ENCODE measurements at regions not wholly inside any gene's neighbourhood (a gene's known extent, or its start where the extent isn't known, plus 50 kb on each side); places are given as distances from the start of the nearest gene placed in this dataset.

DNA sequence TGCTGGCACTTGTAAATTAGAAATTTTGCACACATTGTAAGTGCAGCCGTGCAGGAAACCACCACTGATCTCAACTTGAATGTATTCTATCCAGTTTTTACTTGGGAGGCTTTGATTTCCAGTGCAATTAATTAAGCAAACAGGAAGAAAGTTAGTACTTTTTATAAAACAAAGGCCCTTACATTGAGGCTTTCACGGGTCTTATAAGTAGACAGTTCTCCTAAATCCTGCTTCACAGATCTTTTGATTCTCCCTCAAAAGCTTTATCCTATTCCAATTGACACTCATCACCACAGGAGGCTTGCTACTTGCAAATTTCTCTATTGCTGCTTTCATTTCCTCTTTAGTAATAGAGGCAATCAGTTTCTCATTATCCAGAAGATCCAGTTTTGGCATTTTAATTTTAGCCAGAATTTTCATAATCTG is 90.1 kb downstream of the ERCC5 start:
- no peaks in the 10 kb centered on the region for H3K36me3 ChIP-seq (ENCODE audit: control insufficient read depth in 2 of 2, insufficient read depth in 1 of 2, low read length in 2 of 2)
- TF ChIP-seq ZBTB20 (tag by site-specific recombination; IDR thresholded peaks at IDR 0.05) (no peak), ZNF792 (tag by site-specific recombination; IDR thresholded peaks at IDR 0.05) (no peak), ZNF558 (tag by site-specific recombination; IDR thresholded peaks at IDR 0.05) (no peak), ZNF23 (tag by site-specific recombination; IDR thresholded peaks at IDR 0.05; ENCODE audit: borderline replicate concordance) (no peak), HOXD13 (CRISPR knock-in tag; IDR thresholded peaks at IDR 0.05; ENCODE audit: borderline replicate concordance) (no peak), ZNF830 (tag by site-specific recombination; IDR thresholded peaks at IDR 0.05; ENCODE audit: low read depth) (no peak), ZNF514 (tag by site-specific recombination; IDR thresholded peaks at IDR 0.05) (no peak), ZNF510 (tag by site-specific recombination; IDR thresholded peaks at IDR 0.05; ENCODE audit: insufficient replicate concordance) (no peak), ZNF24 (tag by site-specific recombination; IDR thresholded peaks at IDR 0.05) (no peak), GLIS2 (tag by site-specific recombination; IDR thresholded peaks at IDR 0.05) (no peak), ZNF571 (tag by site-specific recombination; IDR thresholded peaks at IDR 0.05) (no peak)
- TF ChIP-seq, protein P1, sequence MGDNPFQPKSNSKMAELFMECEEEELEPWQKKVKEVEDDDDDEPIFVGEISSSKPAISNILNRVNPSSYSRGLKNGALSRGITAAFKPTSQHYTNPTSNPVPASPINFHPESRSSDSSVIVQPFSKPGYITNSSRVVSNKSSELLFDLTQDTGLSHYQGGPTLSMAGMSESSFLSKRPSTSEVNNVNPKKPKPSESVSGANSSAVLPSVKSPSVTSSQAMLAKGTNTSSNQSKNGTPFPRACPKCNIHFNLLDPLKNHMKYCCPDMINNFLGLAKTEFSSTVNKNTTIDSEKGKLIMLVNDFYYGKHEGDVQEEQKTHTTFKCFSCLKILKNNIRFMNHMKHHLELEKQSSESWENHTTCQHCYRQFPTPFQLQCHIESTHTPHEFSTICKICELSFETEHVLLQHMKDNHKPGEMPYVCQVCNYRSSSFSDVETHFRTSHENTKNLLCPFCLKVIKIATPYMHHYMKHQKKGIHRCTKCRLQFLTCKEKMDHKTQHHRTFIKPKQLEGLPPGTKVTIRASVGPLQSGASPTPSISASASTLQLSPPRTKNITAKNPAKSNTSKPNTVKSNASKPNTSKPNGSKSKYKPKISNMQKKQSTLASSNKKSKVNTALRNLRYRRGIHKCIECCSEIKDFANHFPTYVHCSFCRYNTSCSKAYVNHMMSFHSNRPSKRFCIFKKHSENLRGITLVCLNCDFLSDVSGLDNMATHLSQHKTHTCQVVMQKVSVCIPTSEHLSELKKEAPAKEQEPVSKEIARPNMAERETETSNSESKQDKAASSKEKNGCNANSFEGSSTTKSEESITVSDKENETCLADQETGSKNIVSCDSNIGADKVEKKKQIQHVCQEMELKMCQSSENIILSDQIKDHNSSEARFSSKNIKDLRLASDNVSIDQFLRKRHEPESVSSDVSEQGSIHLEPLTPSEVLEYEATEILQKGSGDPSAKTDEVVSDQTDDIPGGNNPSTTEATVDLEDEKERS (tag by site-specific recombination; IDR thresholded peaks at IDR 0.05), result no peak
- TF ChIP-seq, protein P2, sequence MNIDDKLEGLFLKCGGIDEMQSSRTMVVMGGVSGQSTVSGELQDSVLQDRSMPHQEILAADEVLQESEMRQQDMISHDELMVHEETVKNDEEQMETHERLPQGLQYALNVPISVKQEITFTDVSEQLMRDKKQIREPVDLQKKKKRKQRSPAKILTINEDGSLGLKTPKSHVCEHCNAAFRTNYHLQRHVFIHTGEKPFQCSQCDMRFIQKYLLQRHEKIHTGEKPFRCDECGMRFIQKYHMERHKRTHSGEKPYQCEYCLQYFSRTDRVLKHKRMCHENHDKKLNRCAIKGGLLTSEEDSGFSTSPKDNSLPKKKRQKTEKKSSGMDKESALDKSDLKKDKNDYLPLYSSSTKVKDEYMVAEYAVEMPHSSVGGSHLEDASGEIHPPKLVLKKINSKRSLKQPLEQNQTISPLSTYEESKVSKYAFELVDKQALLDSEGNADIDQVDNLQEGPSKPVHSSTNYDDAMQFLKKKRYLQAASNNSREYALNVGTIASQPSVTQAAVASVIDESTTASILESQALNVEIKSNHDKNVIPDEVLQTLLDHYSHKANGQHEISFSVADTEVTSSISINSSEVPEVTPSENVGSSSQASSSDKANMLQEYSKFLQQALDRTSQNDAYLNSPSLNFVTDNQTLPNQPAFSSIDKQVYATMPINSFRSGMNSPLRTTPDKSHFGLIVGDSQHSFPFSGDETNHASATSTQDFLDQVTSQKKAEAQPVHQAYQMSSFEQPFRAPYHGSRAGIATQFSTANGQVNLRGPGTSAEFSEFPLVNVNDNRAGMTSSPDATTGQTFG (tag by site-specific recombination; IDR thresholded peaks at IDR 0.05; ENCODE audit: borderline replicate concordance), result no peak
- no peak overlapping the region for H3K27ac ChIP-seq (ENCODE audit: extremely low read depth, low read depth, low read length)
- H3K9me3 ChIP-seq (ENCODE audit: control insufficient read depth, insufficient read depth, low read depth, low read length), result no peaks in the 10 kb centered on the region
- H3K4me3 ChIP-seq (ENCODE audit: low read depth, low read length), result no peak overlapping the region
- ChIA-PET CTCF (no interaction called here), POLR2A (no interaction called here)
- no peaks in the 10 kb centered on the region for H3K4me1 ChIP-seq (ENCODE audit: control insufficient read depth, insufficient read depth, low read length)

DNA sequence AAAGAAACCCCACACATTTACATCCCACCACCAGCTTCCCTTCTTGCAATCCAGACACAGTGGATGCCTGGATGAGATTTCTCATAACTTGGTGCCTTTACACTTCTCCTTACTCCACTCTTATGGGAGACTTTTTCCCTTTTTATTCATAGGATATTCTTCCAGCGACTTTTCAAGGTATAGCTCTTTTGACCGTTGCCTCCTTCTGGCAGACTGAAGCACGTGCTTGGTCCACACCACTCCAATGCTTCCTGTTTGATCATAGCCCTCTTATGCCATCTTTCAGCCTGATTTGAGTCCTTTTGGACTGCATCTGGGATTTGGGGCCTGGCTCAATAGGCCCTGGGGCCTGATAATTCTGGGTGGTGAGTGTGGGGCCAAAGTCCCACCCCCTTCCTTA is 87.7 kb downstream of the ERCC5 start:
- ChIA-PET CTCF (interaction anchor here (1.2 kb wide), 1 partner anchor 18 kb away, joined by 4 read pairs; no protein-coding TSS in a partner anchor), POLR2A (no interaction called here)
- H3K9me3 ChIP-seq (ENCODE audit: control insufficient read depth, insufficient read depth, low read depth, low read length), result no peaks in the 10 kb centered on the region
- H3K36me3 ChIP-seq (ENCODE audit: control insufficient read depth in 2 of 2, insufficient read depth in 1 of 2, low read length in 2 of 2), result no peaks in the 10 kb centered on the region
- no peaks in the 10 kb centered on the region for H3K4me1 ChIP-seq (ENCODE audit: control insufficient read depth, insufficient read depth, low read length)
- H3K4me3 ChIP-seq (ENCODE audit: low read depth, low read length), result no peak overlapping the region
- no peak overlapping the region for H3K27ac ChIP-seq (ENCODE audit: extremely low read depth, low read depth, low read length)
- TF ChIP-seq ZNF292 (tag by site-specific recombination; IDR thresholded peaks at IDR 0.05; ENCODE audit: borderline replicate concordance, low read depth), result no peak
- TF ChIP-seq ZNF138 (tag by site-specific recombination; IDR thresholded peaks at IDR 0.05; ENCODE audit: borderline replicate concordance), result no peak
- TF ChIP-seq ZNF335 (tag by site-specific recombination; conservative IDR thresholded peaks at IDR 0.05), result no peak
- TF ChIP-seq ZNF510 (tag by site-specific recombination; IDR thresholded peaks at IDR 0.05; ENCODE audit: insufficient replicate concordance), result no peak
- TF ChIP-seq ZFP3 (tag by site-specific recombination; IDR thresholded peaks at IDR 0.05; ENCODE audit: low read depth), result no peak
- TF ChIP-seq, protein P3, sequence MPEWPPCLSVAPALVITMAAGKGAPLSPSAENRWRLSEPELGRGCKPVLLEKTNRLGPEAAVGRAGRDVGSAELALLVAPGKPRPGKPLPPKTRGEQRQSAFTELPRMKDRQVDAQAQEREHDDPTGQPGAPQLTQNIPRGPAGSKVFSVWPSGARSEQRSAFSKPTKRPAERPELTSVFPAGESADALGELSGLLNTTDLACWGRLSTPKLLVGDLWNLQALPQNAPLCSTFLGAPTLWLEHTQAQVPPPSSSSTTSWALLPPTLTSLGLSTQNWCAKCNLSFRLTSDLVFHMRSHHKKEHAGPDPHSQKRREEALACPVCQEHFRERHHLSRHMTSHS (tag by site-specific recombination; IDR thresholded peaks at IDR 0.05), result no peak
- TF ChIP-seq ZNF843 (tag by site-specific recombination; IDR thresholded peaks at IDR 0.05), result no peak
- TF ChIP-seq, protein P4, sequence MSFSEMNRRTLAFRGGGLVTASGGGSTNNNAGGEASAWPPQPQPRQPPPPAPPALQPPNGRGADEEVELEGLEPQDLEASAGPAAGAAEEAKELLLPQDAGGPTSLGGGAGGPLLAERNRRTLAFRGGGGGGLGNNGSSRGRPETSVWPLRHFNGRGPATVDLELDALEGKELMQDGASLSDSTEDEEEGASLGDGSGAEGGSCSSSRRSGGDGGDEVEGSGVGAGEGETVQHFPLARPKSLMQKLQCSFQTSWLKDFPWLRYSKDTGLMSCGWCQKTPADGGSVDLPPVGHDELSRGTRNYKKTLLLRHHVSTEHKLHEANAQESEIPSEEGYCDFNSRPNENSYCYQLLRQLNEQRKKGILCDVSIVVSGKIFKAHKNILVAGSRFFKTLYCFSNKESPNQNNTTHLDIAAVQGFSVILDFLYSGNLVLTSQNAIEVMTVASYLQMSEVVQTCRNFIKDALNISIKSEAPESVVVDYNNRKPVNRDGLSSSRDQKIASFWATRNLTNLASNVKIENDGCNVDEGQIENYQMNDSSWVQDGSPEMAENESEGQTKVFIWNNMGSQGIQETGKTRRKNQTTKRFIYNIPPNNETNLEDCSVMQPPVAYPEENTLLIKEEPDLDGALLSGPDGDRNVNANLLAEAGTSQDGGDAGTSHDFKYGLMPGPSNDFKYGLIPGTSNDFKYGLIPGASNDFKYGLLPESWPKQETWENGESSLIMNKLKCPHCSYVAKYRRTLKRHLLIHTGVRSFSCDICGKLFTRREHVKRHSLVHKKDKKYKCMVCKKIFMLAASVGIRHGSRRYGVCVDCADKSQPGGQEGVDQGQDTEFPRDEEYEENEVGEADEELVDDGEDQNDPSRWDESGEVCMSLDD (tag by site-specific recombination; IDR thresholded peaks at IDR 0.05), result no peak

Measured in HEK293 (cell line).